Upper lobe of left lung (tissue), 4 donors: ENCODE measurements at regions not wholly inside any gene's neighbourhood (a gene's known extent, or its start where the extent isn't known, plus 50 kb on each side); places are given as distances from the start of the nearest gene placed in this dataset.

Experiments
- POLR2AphosphoS5 ChIP-seq, 2 donors: sonication (generic); formaldehyde crosslinking; IDR thresholded peaks; one replicate each; pipeline ENCODE4 v1.5.1; 2017; ENCODE audit warnings: antibody characterized with exemption in 2 of 2
- TF ChIP-seq, protein P1 (sequence below), 6 experiments: fragments of 450-650 bp in 4 of 6; fragments of 200-600 bp in 2 of 6; sonication (generic) in 2 of 6; IDR thresholded peaks; one replicate each; pipeline ENCODE4 v1.5.1; 2016 to 2019; ENCODE audit warnings: antibody characterized with exemption in 6 of 6

DNA sequence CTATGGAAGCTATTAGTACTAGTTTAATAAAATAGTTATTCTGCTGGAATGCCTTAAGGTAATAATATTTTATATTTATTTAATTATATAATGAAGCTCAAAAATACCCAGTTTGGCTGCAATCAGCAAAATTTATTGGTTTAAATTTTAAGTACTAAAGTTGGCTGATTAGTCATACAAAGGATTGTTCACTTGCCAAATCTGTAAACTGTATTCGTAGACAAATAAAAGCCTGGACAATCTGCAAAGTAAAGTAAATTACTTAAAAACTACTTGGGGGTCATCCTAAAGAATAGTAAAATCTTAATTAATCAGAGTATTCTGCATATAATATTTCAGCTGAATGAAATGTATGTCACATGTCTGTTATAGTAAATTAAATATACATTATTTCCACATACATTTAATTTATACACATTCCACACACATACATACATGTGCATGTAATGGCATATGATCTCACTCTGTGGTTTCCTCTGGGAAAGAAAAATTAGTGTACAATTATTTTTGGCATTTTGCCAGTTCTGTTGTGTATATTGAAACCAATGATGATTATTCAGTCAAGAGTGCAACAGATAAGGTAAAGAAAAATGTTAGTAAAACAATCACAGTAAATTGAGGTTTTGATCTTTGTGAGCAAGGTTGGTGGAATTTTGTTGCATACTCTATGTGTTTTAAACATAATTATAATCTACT is 455.9 kb downstream of the CDH9 start:
- TF ChIP-seq, protein P1, sequence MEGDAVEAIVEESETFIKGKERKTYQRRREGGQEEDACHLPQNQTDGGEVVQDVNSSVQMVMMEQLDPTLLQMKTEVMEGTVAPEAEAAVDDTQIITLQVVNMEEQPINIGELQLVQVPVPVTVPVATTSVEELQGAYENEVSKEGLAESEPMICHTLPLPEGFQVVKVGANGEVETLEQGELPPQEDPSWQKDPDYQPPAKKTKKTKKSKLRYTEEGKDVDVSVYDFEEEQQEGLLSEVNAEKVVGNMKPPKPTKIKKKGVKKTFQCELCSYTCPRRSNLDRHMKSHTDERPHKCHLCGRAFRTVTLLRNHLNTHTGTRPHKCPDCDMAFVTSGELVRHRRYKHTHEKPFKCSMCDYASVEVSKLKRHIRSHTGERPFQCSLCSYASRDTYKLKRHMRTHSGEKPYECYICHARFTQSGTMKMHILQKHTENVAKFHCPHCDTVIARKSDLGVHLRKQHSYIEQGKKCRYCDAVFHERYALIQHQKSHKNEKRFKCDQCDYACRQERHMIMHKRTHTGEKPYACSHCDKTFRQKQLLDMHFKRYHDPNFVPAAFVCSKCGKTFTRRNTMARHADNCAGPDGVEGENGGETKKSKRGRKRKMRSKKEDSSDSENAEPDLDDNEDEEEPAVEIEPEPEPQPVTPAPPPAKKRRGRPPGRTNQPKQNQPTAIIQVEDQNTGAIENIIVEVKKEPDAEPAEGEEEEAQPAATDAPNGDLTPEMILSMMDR (IDR thresholded peaks at IDR 0.05), result no peak
- TF ChIP-seq POLR2AphosphoS5 (IDR thresholded peaks at IDR 0.05), result no peak
